Caki2 (cell line): ENCODE measurements at regions not wholly inside any gene's neighbourhood (a gene's known extent, or its start where the extent isn't known, plus 50 kb on each side); places are given as distances from the start of the nearest gene placed in this dataset.

Experiments used
- DNase-seq: peaks from one replicate; pipeline ENCODE4 v3.0.0-alpha.2; 2015; ENCODE audit warnings: low read depth
- in situ Hi-C: cut with HindIII; loops from 2 replicates; pipeline ENCODE4 v1.10.0; 2016; ENCODE audit warnings: low sequenced_read_pairs, low pct_unique_long_range_greater_than_20kb, mixed read lengths

- in situ Hi-C loops: no loop called here
These were observed 83.9 kb upstream of the PFN2 start for GRCh38 chr3:150054635-150055034.

GRCh38 chr3:150050510-150050909 is 79.8 kb upstream of the PFN2 start:
- no peak for DNase-seq
- in situ Hi-C loops: no loop called here

More at GRCh38 chr3:150054635-150055034, 83.9 kb upstream of the PFN2 start:
- DNase-seq: no peak

- no peak for DNase-seq
- in situ Hi-C loops: no loop called here
These were observed 78.6 kb upstream of the PFN2 start for GRCh38 chr3:150049317-150049716.

GRCh38 chr3:150041877-150042276 is 71.2 kb upstream of the PFN2 start:
- DNase-seq: no peak
- in situ Hi-C loops: no loop called here

- in situ Hi-C loops: no loop called here
These were observed 69.4 kb upstream of the PFN2 start for GRCh38 chr3:150040097-150040496.

GRCh38 chr3:150038830-150039229 is 68.1 kb upstream of the PFN2 start:
- DNase-seq: peak; percentile 4
- in situ Hi-C loops: no loop called here

More at GRCh38 chr3:150040097-150040496, 69.4 kb upstream of the PFN2 start:
- DNase-seq: no peak

GRCh38 chr3:150036780-150037179 is 66.1 kb upstream of the PFN2 start:
- no peak for DNase-seq
- in situ Hi-C loops: no loop called here

GRCh38 chr3:150035910-150036612 is 65.4 kb upstream of the PFN2 start:
- in situ Hi-C loops: no loop called here
- no peak for DNase-seq

GRCh38 chr3:150035301-150035779 is 64.6 kb upstream of the PFN2 start:
- in situ Hi-C loops: no loop called here
- no peak for DNase-seq

- DNase-seq: no peak
These were observed 63.0 kb upstream of the PFN2 start for GRCh38 chr3:150033721-150034120.

GRCh38 chr3:150030841-150031240 is 60.1 kb upstream of the PFN2 start:
- in situ Hi-C loops: no loop called here
- no peak for DNase-seq

More at GRCh38 chr3:150033721-150034120, 63.0 kb upstream of the PFN2 start:
- in situ Hi-C loops: no loop called here

- DNase-seq: no peak
- in situ Hi-C loops: no loop called here
These were observed 52.5 kb upstream of the PFN2 start for GRCh38 chr3:150023239-150023636.

GRCh38 chr3:150022381-150023238 is 51.9 kb upstream of the PFN2 start:
- no peak for DNase-seq

GRCh38 chr3:150020527-150020926 is 49.8 kb upstream of the PFN2 start:
- in situ Hi-C loops: no loop called here
- DNase-seq: no peak

More at GRCh38 chr3:150022381-150023238, 51.9 kb upstream of the PFN2 start:
- in situ Hi-C loops: no loop called here
